GM06990 (cell line): ENCODE measurements at regions not wholly inside any gene's neighbourhood (a gene's known extent, or its start where the extent isn't known, plus 50 kb on each side); places are given as distances from the start of the nearest gene placed in this dataset.

ENCODE experiments used
- DNase-seq: peaks from one replicate; pipeline ENCODE4 v3.0.0-alpha.2; 2011; ENCODE audit not compliant: insufficient read length; ENCODE audit errors: extremely low read depth
- H3K27me3 ChIP-seq: replicated peaks from 2 replicates; pipeline ENCODE4 v1.6.0; 2011; ENCODE audit warnings: low read length; ENCODE audit not compliant: control insufficient read depth, insufficient read depth
- H3K36me3 ChIP-seq: 2 replicates; pipeline ENCODE4 v1.5.1; 2011; ENCODE audit warnings: low read length; ENCODE audit not compliant: control insufficient read depth, insufficient read depth
- H3K4me3 ChIP-seq: replicated peaks from 2 replicates; pipeline ENCODE4 v1.5.1; 2011; ENCODE audit warnings: low read depth, mild to moderate bottlenecking, control low read depth, low read length
- CTCF ChIP-seq: IDR thresholded peaks from 2 replicates; pipeline ENCODE4 v1.5.1; 2011; ENCODE audit warnings: low read length, control low read depth, mild to moderate bottlenecking, inconsistent platforms; ENCODE audit not compliant: insufficient read depth, poor library complexity, severe bottlenecking

GRCh38 chr13:84641491-84641890, 759.2 kb upstream of the SLITRK1 start:
- H3K27me3 ChIP-seq, result no peaks in the 10 kb centered on the region

DNA sequence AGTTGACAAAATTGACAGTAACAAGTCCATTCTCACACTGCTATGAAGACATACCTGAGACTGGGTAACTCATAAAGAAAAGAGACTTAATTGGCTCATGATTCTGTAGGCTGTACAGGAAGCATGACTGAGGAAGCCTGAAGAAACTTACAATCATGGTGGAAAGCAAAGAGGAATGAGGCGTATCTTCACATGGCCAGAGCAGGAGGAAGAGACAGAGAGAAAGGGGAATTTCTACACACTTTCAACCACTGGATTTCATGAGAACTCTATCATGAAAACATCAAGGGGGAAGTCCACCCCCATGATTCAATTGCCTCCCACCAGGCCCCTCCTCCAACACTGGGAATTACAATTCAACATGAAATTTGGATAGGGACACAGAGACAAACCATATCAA, 758.4 kb upstream of the SLITRK1 start:
- H3K27me3 ChIP-seq, result no peaks in the 10 kb centered on the region
- no peaks in the 10 kb centered on the region for H3K36me3 ChIP-seq
- H3K4me3 ChIP-seq, result no peak overlapping the region
- no peak for DNase-seq
- TF ChIP-seq CTCF, result no peak

More at GRCh38 chr13:84641491-84641890, 759.2 kb upstream of the SLITRK1 start:
- Histone ChIP-seq H3K4me3 (no peak overlapping the region), H3K36me3 (no peaks in the 10 kb centered on the region)
- no peak for DNase-seq
- no peak for TF ChIP-seq CTCF

DNA sequence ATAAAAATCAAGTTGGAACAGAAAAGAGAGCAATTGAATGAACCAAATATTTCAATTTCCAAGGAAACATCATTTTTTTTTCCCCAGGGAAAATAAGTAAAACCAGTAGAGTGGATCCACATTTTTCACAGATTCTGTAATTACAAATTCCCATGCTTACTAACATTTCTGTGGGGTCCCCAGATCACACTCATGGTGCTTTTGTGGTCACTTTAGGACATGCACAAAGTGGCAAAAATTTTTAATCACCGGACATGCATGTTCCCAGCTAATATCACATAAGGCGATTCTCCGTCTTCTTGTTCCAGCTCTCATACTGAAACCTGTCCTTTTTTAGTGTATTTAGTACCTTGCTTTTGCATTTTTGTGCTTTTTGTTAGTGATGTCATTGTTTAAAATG, 748.2 kb upstream of the SLITRK1 start:
- no peaks in the 10 kb centered on the region for H3K36me3 ChIP-seq
- TF ChIP-seq CTCF, result no peak
- no peak for DNase-seq
- no peak overlapping the region for H3K4me3 ChIP-seq
- no peaks in the 10 kb centered on the region for H3K27me3 ChIP-seq

DNA sequence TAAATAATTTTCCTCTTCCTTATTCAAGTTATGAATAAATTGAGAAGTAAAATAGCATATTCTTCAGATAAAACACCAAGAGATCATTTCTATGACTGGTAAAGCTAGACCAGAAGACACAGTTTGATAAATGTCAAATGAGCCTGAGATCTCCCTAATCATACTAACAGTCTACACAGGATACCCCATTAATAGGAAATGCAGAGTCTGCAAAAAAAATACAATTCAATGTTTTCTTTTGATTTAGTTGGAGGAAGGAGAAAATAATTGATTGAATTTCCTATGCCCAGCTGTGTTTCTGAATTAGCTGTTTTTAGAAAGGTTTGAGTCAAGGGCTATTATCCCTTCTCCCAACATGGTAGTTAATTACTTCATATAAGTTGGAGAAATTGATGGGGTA, 734.6 kb upstream of the SLITRK1 start:
- DNase-seq, result no peak
- no peak for TF ChIP-seq CTCF
- no peaks in the 10 kb centered on the region for H3K36me3 ChIP-seq
- H3K4me3 ChIP-seq, result no peak overlapping the region
- no peaks in the 10 kb centered on the region for H3K27me3 ChIP-seq

GRCh38 chr13:84609716-84610115, 727.4 kb upstream of the SLITRK1 start:
- no peaks in the 10 kb centered on the region for H3K36me3 ChIP-seq
- no peaks in the 10 kb centered on the region for H3K27me3 ChIP-seq
- DNase-seq, result no peak
- no peak for TF ChIP-seq CTCF
- no peak overlapping the region for H3K4me3 ChIP-seq
